HCT116 (cell line): ENCODE measurements at regions not wholly inside any gene's neighbourhood (a gene's known extent, or its start where the extent isn't known, plus 50 kb on each side); places are given as distances from the start of the nearest gene placed in this dataset.

Source experiments
- CTCF ChIP-seq, 3 experiments: fragments of 200-600 bp in 1 of 3; sonication (generic) in 1 of 3; IDR thresholded peaks in 2 of 3; conservative IDR thresholded peaks in 1 of 3; 2 replicates each; pipeline ENCODE4 v1.5.1; 2012 to 2017; ENCODE audit warnings: low read depth in 2 of 3, low read length in 2 of 3, antibody characterized with exemption in 1 of 3, borderline replicate concordance in 1 of 3, control low read depth in 1 of 3, mild to moderate bottlenecking in 1 of 3, mixed read lengths in 1 of 3, mixed run types in 1 of 3, moderate library complexity in 1 of 3; ENCODE audit not compliant: insufficient read depth in 1 of 3
- EZH2 ChIP-seq: fragments of 200-600 bp; sonication (generic); IDR thresholded peaks from 2 replicates; pipeline ENCODE4 v1.6.1; 2017; ENCODE audit warnings: antibody characterized with exemption, mixed run types
- EZH2phosphoT487 ChIP-seq: fragments of 200-600 bp; IDR thresholded peaks from 2 replicates; pipeline ENCODE4 v1.6.1; 2018; ENCODE audit warnings: antibody characterized with exemption, borderline replicate concordance
- POLR2A ChIP-seq: IDR thresholded peaks from 2 replicates; pipeline ENCODE4 v1.7.0; 2011; ENCODE audit warnings: borderline replicate concordance; ENCODE audit not compliant: insufficient read depth, insufficient read length; ENCODE audit errors: extremely low read depth

GRCh38 chr5:15263942-15264341 is 236.0 kb upstream of the FBXL7 start:
- no peak for TF ChIP-seq CTCF (IDR thresholded peaks at IDR 0.05 in 2 of 3, conservative IDR thresholded peaks at IDR 0.05 in 1 of 3; ENCODE audit: borderline replicate concordance in 1 of 3, insufficient read depth in 1 of 3, low read depth in 2 of 3, low read length in 2 of 3)
- no peak for TF ChIP-seq POLR2A
- TF ChIP-seq EZH2: no peak
- no peak for TF ChIP-seq EZH2phosphoT487
